MCF 10A (cell line): ENCODE measurements at regions not wholly inside any gene's neighbourhood (a gene's known extent, or its start where the extent isn't known, plus 50 kb on each side); places are given as distances from the start of the nearest gene placed in this dataset.

Experiments
- BruUV-seq: library from RNA; stranded (reverse); fragments of 400-500 nt; replicated peaks from 2 replicates; lab custom pipeline; 2021; lab: Mats Ljungman, UMichigan
- CTCF ChIA-PET: fragments of 300-600 bp; sonication (Branson Sonifier 250); formaldehyde crosslinking; extraction: SDS; loops from one replicate; lab custom pipeline; 2021; ENCODE audit warnings: antibody characterized with exemption, inconsistent platforms; lab: Yijun Ruan, JAX
- POLR2A ChIA-PET: fragments of 300-600, 350-650 bp; sonication (Branson Sonifier 250); formaldehyde crosslinking; extraction: SDS; loops from one replicate; lab custom pipeline; 2020; ENCODE audit warnings: antibody characterized with exemption, inconsistent platforms; lab: Yijun Ruan, JAX
- DNase-seq: peaks from one replicate; pipeline ENCODE4 v3.0.0-alpha.2; 2018; ENCODE audit not compliant: unreplicated experiment
- H3K27ac Mint-ChIP-seq: one replicate; pipeline ENCODE4 v1.8.0; 2022; ENCODE audit warnings: mild to moderate bottlenecking, low read depth, mixed read lengths; ENCODE audit not compliant: unreplicated experiment
- H3K27me3 Mint-ChIP-seq: one replicate; pipeline ENCODE4 v1.8.0; 2022; ENCODE audit warnings: mixed read lengths; ENCODE audit not compliant: insufficient read depth, unreplicated experiment
- H3K36me3 Mint-ChIP-seq: one replicate; pipeline ENCODE4 v1.8.0; 2022; ENCODE audit warnings: mild to moderate bottlenecking, moderate library complexity, mixed read lengths; ENCODE audit not compliant: insufficient read depth, unreplicated experiment
- H3K4me1 Mint-ChIP-seq: one replicate; pipeline ENCODE4 v1.8.0; 2022; ENCODE audit warnings: mixed read lengths; ENCODE audit not compliant: insufficient read depth, unreplicated experiment
- H3K4me3 Mint-ChIP-seq: one replicate; pipeline ENCODE4 v1.8.0; 2022; ENCODE audit warnings: mild to moderate bottlenecking, moderate library complexity, mixed read lengths; ENCODE audit not compliant: unreplicated experiment
- H3K9me3 Mint-ChIP-seq: one replicate; pipeline ENCODE4 v1.8.0; 2022; ENCODE audit warnings: mixed read lengths; ENCODE audit not compliant: unreplicated experiment
- intact Hi-C: fragments of 100-400 bp; cut with micrococcal nuclease; formaldehyde crosslinking; loops from 2 replicates; pipeline ENCODE4 v1.14.1; 2022
- TF ChIP-seq, protein P1 (sequence below): fragments of 200-600 bp; IDR thresholded peaks from one replicate; pipeline ENCODE4 v1.8.0; 2022; ENCODE audit warnings: antibody characterized with exemption, mild to moderate bottlenecking; ENCODE audit not compliant: unreplicated experiment

- no peaks in the 10 kb centered on the region for H3K36me3 Mint-ChIP-seq
- H3K9me3 Mint-ChIP-seq: peaks cover 17% of the 10 kb centered on the region
- H3K4me3 Mint-ChIP-seq: no peak overlapping the region
- TF ChIP-seq, protein P1, sequence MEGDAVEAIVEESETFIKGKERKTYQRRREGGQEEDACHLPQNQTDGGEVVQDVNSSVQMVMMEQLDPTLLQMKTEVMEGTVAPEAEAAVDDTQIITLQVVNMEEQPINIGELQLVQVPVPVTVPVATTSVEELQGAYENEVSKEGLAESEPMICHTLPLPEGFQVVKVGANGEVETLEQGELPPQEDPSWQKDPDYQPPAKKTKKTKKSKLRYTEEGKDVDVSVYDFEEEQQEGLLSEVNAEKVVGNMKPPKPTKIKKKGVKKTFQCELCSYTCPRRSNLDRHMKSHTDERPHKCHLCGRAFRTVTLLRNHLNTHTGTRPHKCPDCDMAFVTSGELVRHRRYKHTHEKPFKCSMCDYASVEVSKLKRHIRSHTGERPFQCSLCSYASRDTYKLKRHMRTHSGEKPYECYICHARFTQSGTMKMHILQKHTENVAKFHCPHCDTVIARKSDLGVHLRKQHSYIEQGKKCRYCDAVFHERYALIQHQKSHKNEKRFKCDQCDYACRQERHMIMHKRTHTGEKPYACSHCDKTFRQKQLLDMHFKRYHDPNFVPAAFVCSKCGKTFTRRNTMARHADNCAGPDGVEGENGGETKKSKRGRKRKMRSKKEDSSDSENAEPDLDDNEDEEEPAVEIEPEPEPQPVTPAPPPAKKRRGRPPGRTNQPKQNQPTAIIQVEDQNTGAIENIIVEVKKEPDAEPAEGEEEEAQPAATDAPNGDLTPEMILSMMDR: no peak
- ChIA-PET POLR2A (no interaction called here), CTCF (interaction anchor here (0.6 kb wide), 1 partner anchor 84 kb away, joined by 3 read pairs; no protein-coding TSS in a partner anchor)
- no TSS peak for BruUV-seq
- H3K27ac Mint-ChIP-seq: no peak overlapping the region
- peaks cover 6% of the 10 kb centered on the region for H3K4me1 Mint-ChIP-seq
- DNase-seq: no peak
- no peaks in the 10 kb centered on the region for H3K27me3 Mint-ChIP-seq
- intact Hi-C loops: no loop called here
Measured at GRCh38 chr6:112401083-112401482, 54.0 kb downstream of the RFPL4B start.

- intact Hi-C loops: no loop called here
- ChIA-PET POLR2A (interaction anchor here (0.5 kb wide), 1 partner anchor 1835 kb away, joined by 3 read pairs; no protein-coding TSS in a partner anchor), CTCF (interaction anchor here (0.7 kb wide), 2 partner anchors 211 to 1113 kb away, joined by 3 read pairs; no protein-coding TSS in a partner anchor)
- Mint-ChIP-seq H3K27ac (no peak overlapping the region), H3K36me3 (no peaks in the 10 kb centered on the region), H3K9me3 (no peaks in the 10 kb centered on the region), H3K27me3 (no peaks in the 10 kb centered on the region), H3K4me1 (no peaks in the 10 kb centered on the region), H3K4me3 (no peak overlapping the region)
- BruUV-seq: no TSS peak
- DNase-seq: no peak
- TF ChIP-seq, protein P1: no peak
Measured at GRCh38 chr6:112407101-112407590, 60.0 kb downstream of the RFPL4B start.

- ChIA-PET POLR2A (no interaction called here), CTCF (interaction anchor here (0.6 to 1.2 kb wide), 3 partner anchors 9 to 421 kb away, joined by 3 to 5 read pairs (median 4); no protein-coding TSS in a partner anchor)
- Mint-ChIP-seq H3K27ac (no peak overlapping the region), H3K4me1 (peaks cover 2% of the 10 kb centered on the region), H3K4me3 (no peak overlapping the region), H3K27me3 (no peaks in the 10 kb centered on the region), H3K9me3 (no peaks in the 10 kb centered on the region), H3K36me3 (no peaks in the 10 kb centered on the region)
- TF ChIP-seq, protein P1: no peak
- intact Hi-C loops: no loop called here
- DNase-seq: no peak
- BruUV-seq: no TSS peak
Measured at GRCh38 chr6:112408522-112408921, 61.4 kb downstream of the RFPL4B start.

GRCh38 chr6:112409311-112409710, 62.2 kb downstream of the RFPL4B start:
- intact Hi-C loops: no loop called here
- no peaks in the 10 kb centered on the region for H3K36me3 Mint-ChIP-seq
- H3K27me3 Mint-ChIP-seq: no peaks in the 10 kb centered on the region
- H3K9me3 Mint-ChIP-seq: no peaks in the 10 kb centered on the region
- no peak for DNase-seq
- no TSS peak for BruUV-seq
- no peak overlapping the region for H3K4me3 Mint-ChIP-seq
- CTCF ChIA-PET: interaction anchor here (0.5 to 0.9 kb wide), 2 partner anchors 8 to 155 kb away, joined by 3 to 5 read pairs; partner anchors contain the start of gene LAMA4
- TF ChIP-seq, protein P1: no peak
- POLR2A ChIA-PET: interaction anchor here (0.7 kb wide), 2 partner anchors 249 to 1264 kb away, joined by 3 read pairs; no protein-coding TSS in a partner anchor
- peaks cover 10% of the 10 kb centered on the region for H3K4me1 Mint-ChIP-seq
- H3K27ac Mint-ChIP-seq: no peak overlapping the region
